ENCODE measurements at regions not wholly inside any gene's neighbourhood (a gene's known extent, or its start where the extent isn't known, plus 50 kb on each side); places are given as distances from the start of the nearest gene placed in this dataset.

GRCh38 chr12:67539946-67540345, 108.6 kb upstream of the DYRK2 start:
- H4K20me1 ChIP-seq (ENCODE audit: insufficient read depth, low read length): no peaks in the 10 kb centered on the region
- no peaks in the 10 kb centered on the region for H3K36me3 ChIP-seq (replicated peaks; ENCODE audit: insufficient read depth, low read length)
- no peaks in the 10 kb centered on the region for H3K9me2 ChIP-seq (replicated peaks; ENCODE audit: insufficient read depth, low read length)
- no peak overlapping the region for H3K4me2 ChIP-seq (ENCODE audit: low read depth, low read length)
- H3K79me2 ChIP-seq (ENCODE audit: low read length): no peaks in the 10 kb centered on the region
- no peak overlapping the region for H2AFZ ChIP-seq (ENCODE audit: low read length)
- H3K27ac ChIP-seq (ENCODE audit: low read length): no peak overlapping the region
- no peaks in the 10 kb centered on the region for H3K9me3 ChIP-seq (replicated peaks; ENCODE audit: insufficient read depth, low read length)
- DNase-seq: no peak
- H3K4me1 ChIP-seq (ENCODE audit: low read length): peaks cover 19% of the 10 kb centered on the region
- H3F3A ChIP-seq (ENCODE audit: insufficient read depth, low read length): peaks cover 13% of the 10 kb centered on the region
- no peak for TF ChIP-seq EZH2phosphoT487 (IDR thresholded peaks at IDR 0.05; ENCODE audit: low read length)
- no peak for TF ChIP-seq CTCF (IDR thresholded peaks at IDR 0.05; ENCODE audit: low read length)
- TF ChIP-seq EZH2 (optimal IDR thresholded peaks at IDR 0.05; ENCODE audit: low read depth, low read length): no peak
- H3K9ac ChIP-seq (ENCODE audit: low read length): no peak overlapping the region
- H3K4me3 ChIP-seq (ENCODE audit: low read length): no peak overlapping the region
- H3K27me3 ChIP-seq (replicated peaks; ENCODE audit: insufficient read depth, low read length): no peaks in the 10 kb centered on the region

GRCh38 chr12:67540920-67541624, 107.5 kb upstream of the DYRK2 start:
- Histone ChIP-seq H3K27ac (ENCODE audit: low read length) (peak overlapping the region; percentile 23; the same call in 1 of the 2 replicates), H3K79me2 (ENCODE audit: low read length) (no peaks in the 10 kb centered on the region), H3F3A (ENCODE audit: insufficient read depth, low read length) (peaks cover 13% of the 10 kb centered on the region), H3K9me2 (replicated peaks; ENCODE audit: insufficient read depth, low read length) (no peaks in the 10 kb centered on the region), H2AFZ (ENCODE audit: low read length) (peak overlapping the region; percentile 34; the same call in 1 of the 2 replicates), H3K27me3 (replicated peaks; ENCODE audit: insufficient read depth, low read length) (no peaks in the 10 kb centered on the region), H3K4me3 (ENCODE audit: low read length) (peak overlapping the region; percentile 28; the same call in 1 of the 2 replicates), H3K36me3 (replicated peaks; ENCODE audit: insufficient read depth, low read length) (no peaks in the 10 kb centered on the region), H3K9ac (ENCODE audit: low read length) (no peak overlapping the region; the same call in 1 of the 2 replicates), H3K4me1 (ENCODE audit: low read length) (peaks cover 19% of the 10 kb centered on the region), H4K20me1 (ENCODE audit: insufficient read depth, low read length) (no peaks in the 10 kb centered on the region), H3K4me2 (ENCODE audit: low read depth, low read length) (peak overlapping the region; percentile 56), H3K9me3 (replicated peaks; ENCODE audit: insufficient read depth, low read length) (no peaks in the 10 kb centered on the region)
- TF ChIP-seq EZH2phosphoT487 (IDR thresholded peaks at IDR 0.05; ENCODE audit: low read length) (no peak), EZH2 (optimal IDR thresholded peaks at IDR 0.05; ENCODE audit: low read depth, low read length) (no peak), CTCF (IDR thresholded peaks at IDR 0.05; ENCODE audit: low read length) (no peak)
- DNase-seq: peak; percentile 63

GRCh38 chr12:67541625-67541991, 106.9 kb upstream of the DYRK2 start:
- no peak for TF ChIP-seq EZH2 (optimal IDR thresholded peaks at IDR 0.05; ENCODE audit: low read depth, low read length)
- no peak for TF ChIP-seq CTCF (IDR thresholded peaks at IDR 0.05; ENCODE audit: low read length)
- no peak for TF ChIP-seq EZH2phosphoT487 (IDR thresholded peaks at IDR 0.05; ENCODE audit: low read length)
- H3K9me3 ChIP-seq (replicated peaks; ENCODE audit: insufficient read depth, low read length): no peaks in the 10 kb centered on the region
- peak overlapping the region; percentile 23; the same call in 1 of the 2 replicates for H3K27ac ChIP-seq (ENCODE audit: low read length)

More at GRCh38 chr12:67541625-67541991, 106.9 kb upstream of the DYRK2 start:
- H3K4me2 ChIP-seq (ENCODE audit: low read depth, low read length): peak overlapping the region; percentile 56
- peaks cover 13% of the 10 kb centered on the region for H3F3A ChIP-seq (ENCODE audit: insufficient read depth, low read length)
- H3K9me2 ChIP-seq (replicated peaks; ENCODE audit: insufficient read depth, low read length): no peaks in the 10 kb centered on the region
- peak overlapping the region; percentile 34; the same call in 1 of the 2 replicates for H2AFZ ChIP-seq (ENCODE audit: low read length)
- H3K79me2 ChIP-seq (ENCODE audit: low read length): no peaks in the 10 kb centered on the region
- no peaks in the 10 kb centered on the region for H4K20me1 ChIP-seq (ENCODE audit: insufficient read depth, low read length)
- no peaks in the 10 kb centered on the region for H3K36me3 ChIP-seq (replicated peaks; ENCODE audit: insufficient read depth, low read length)
- no peaks in the 10 kb centered on the region for H3K27me3 ChIP-seq (replicated peaks; ENCODE audit: insufficient read depth, low read length)
- DNase-seq: peak; percentile 78
- peaks cover 19% of the 10 kb centered on the region for H3K4me1 ChIP-seq (ENCODE audit: low read length)
- H3K9ac ChIP-seq (ENCODE audit: low read length): no peak overlapping the region; the same call in 1 of the 2 replicates
- H3K4me3 ChIP-seq (ENCODE audit: low read length): peak overlapping the region; percentile 28; the same call in 1 of the 2 replicates

Data from MM.1S (cell line).